ENCODE measurements at regions not wholly inside any gene's neighbourhood (a gene's known extent, or its start where the extent isn't known, plus 50 kb on each side); places are given as distances from the start of the nearest gene placed in this dataset.
A peak's percentile ranks its signal among the peaks of the same experiment; 100 is the strongest.

DNA sequence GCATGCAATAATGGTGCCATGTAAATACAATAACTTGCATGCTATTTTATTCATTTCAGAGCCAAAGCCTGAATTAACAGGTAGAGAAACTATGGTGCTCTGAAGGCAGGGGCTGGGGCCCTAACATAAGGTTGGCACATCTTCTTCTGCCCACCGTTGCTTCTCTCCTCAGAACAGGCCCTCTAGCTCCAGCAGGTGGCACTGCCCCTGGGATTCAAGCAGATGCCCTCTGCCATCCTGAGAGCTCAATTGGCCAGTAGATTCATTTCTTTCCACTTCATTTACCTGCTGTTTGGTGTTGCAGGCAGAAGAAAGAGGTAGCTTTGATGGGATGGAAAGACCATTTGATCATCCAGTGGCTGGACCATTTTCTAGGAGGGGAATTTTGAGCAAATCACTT lies 130.5 kb downstream of the FOXB1 start:
- intact Hi-C loops (cut with DNase I; ENCODE audit: low total_unique reads): no loop called here
- TF ChIP-seq POLR2A (IDR thresholded peaks at IDR 0.05): no peak
- TF ChIP-seq, protein P1, sequence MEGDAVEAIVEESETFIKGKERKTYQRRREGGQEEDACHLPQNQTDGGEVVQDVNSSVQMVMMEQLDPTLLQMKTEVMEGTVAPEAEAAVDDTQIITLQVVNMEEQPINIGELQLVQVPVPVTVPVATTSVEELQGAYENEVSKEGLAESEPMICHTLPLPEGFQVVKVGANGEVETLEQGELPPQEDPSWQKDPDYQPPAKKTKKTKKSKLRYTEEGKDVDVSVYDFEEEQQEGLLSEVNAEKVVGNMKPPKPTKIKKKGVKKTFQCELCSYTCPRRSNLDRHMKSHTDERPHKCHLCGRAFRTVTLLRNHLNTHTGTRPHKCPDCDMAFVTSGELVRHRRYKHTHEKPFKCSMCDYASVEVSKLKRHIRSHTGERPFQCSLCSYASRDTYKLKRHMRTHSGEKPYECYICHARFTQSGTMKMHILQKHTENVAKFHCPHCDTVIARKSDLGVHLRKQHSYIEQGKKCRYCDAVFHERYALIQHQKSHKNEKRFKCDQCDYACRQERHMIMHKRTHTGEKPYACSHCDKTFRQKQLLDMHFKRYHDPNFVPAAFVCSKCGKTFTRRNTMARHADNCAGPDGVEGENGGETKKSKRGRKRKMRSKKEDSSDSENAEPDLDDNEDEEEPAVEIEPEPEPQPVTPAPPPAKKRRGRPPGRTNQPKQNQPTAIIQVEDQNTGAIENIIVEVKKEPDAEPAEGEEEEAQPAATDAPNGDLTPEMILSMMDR (IDR thresholded peaks at IDR 0.05): no peak
- Histone ChIP-seq H3K27ac (no peak overlapping the region), H3K4me3 (no peak overlapping the region), H3K36me3 (ENCODE audit: low read depth, missing control alignments) (no peaks in the 10 kb centered on the region), H3K27me3 (no peaks in the 10 kb centered on the region), H3K4me1 (no peaks in the 10 kb centered on the region), H3K9me3 (no peaks in the 10 kb centered on the region)
- peak; percentile 23 for DNase-seq
- WGBS, 2 donors: 68 to 92% methylated on average over 1 of the region's 1 CpG

- H3K36me3 ChIP-seq (ENCODE audit: low read depth, missing control alignments): no peaks in the 10 kb centered on the region
- H3K4me3 ChIP-seq: no peak overlapping the region
- no peak for DNase-seq
- H3K27me3 ChIP-seq: no peaks in the 10 kb centered on the region
- no peaks in the 10 kb centered on the region for H3K4me1 ChIP-seq
- intact Hi-C loops (cut with DNase I; ENCODE audit: low total_unique reads): no loop called here
- no peak overlapping the region for H3K27ac ChIP-seq
- WGBS, 2 donors: 79 to 87% methylated on average over 2 of the region's 2 CpGs
- TF ChIP-seq, protein P1 (IDR thresholded peaks at IDR 0.05): no peak
- H3K9me3 ChIP-seq: no peaks in the 10 kb centered on the region
Measured at GRCh38 chr15:60135961-60136360, 131.8 kb downstream of the FOXB1 start.

- H3K27me3 ChIP-seq: no peaks in the 10 kb centered on the region
- TF ChIP-seq, protein P1 (IDR thresholded peaks at IDR 0.05): no peak
- TF ChIP-seq POLR2A (IDR thresholded peaks at IDR 0.05): no peak
- no peak overlapping the region for H3K4me3 ChIP-seq
- intact Hi-C loops (cut with DNase I; ENCODE audit: low total_unique reads): no loop called here
- WGBS, 2 donors: 68 to 74% methylated on average over 5 of the region's 5 CpGs
- no peak for DNase-seq
- H3K36me3 ChIP-seq (ENCODE audit: low read depth, missing control alignments): no peaks in the 10 kb centered on the region
- H3K4me1 ChIP-seq: no peaks in the 10 kb centered on the region
- no peak overlapping the region for H3K27ac ChIP-seq
- H3K9me3 ChIP-seq: no peaks in the 10 kb centered on the region
Measured at GRCh38 chr15:60137711-60138396, 133.7 kb downstream of the FOXB1 start.

DNA sequence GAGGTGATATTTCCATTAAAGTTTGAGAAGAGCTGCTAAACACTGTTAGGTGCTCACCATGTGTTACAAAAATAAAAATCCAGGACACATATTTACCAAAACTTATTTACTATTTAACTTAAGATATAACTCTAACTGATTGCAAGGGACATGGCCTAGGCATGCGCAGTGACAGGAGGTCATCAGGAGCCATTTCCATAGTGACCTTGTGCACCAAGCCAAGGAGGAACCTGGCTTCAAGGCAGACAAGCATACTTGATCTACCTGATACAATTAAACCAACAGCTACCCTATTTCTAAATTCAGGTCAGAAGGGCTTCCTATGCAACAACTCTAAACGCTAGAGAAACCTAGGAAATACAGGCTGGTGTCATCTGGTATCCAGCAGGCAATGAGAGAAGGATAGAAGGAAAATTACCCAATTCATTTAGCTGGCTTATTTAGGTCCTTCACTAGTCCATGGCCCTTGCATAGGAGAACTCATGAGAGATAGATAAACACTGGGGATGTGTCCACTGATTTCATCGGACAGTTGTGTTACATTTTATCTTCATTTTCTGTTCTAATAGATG lies 134.4 kb downstream of the FOXB1 start:
- H3K4me3 ChIP-seq: no peak overlapping the region
- 72 to 83% methylated on average over 3 of the region's 3 CpGs for WGBS, 2 donors
- intact Hi-C loops (cut with DNase I; ENCODE audit: low total_unique reads): no loop called here
- no peaks in the 10 kb centered on the region for H3K27me3 ChIP-seq
- DNase-seq: no peak
- H3K9me3 ChIP-seq: no peaks in the 10 kb centered on the region
- no peaks in the 10 kb centered on the region for H3K36me3 ChIP-seq (ENCODE audit: low read depth, missing control alignments)
- TF ChIP-seq, protein P1 (IDR thresholded peaks at IDR 0.05): no peak
- no peak for TF ChIP-seq POLR2A (IDR thresholded peaks at IDR 0.05)
- no peak overlapping the region for H3K27ac ChIP-seq
- H3K4me1 ChIP-seq: no peaks in the 10 kb centered on the region

- DNase-seq: no peak
- intact Hi-C loops (cut with DNase I; ENCODE audit: low total_unique reads): no loop called here
- TF ChIP-seq, protein P1 (IDR thresholded peaks at IDR 0.05): no peak
- TF ChIP-seq POLR2A (IDR thresholded peaks at IDR 0.05): no peak
- H3K4me1 ChIP-seq: no peaks in the 10 kb centered on the region
- no peaks in the 10 kb centered on the region for H3K9me3 ChIP-seq
- WGBS, 2 donors: 87 to 90% methylated on average over 4 of the region's 4 CpGs
- H3K27ac ChIP-seq: no peak overlapping the region
- no peaks in the 10 kb centered on the region for H3K27me3 ChIP-seq
- H3K36me3 ChIP-seq (ENCODE audit: low read depth, missing control alignments): no peaks in the 10 kb centered on the region
- H3K4me3 ChIP-seq: no peak overlapping the region
Measured at GRCh38 chr15:60152386-60152785, 148.3 kb downstream of the FOXB1 start.

Data from testis (tissue), 2 donors.